Mucosa of gallbladder (tissue), 1 donor: ENCODE measurements at regions not wholly inside any gene's neighbourhood (a gene's known extent, or its start where the extent isn't known, plus 50 kb on each side); places are given as distances from the start of the nearest gene placed in this dataset.

Source experiments
- DNase-seq: peaks from one replicate; pipeline ENCODE4 v3.0.0-alpha.2; 2020; ENCODE audit warnings: low spot score
- donor health status: DM: no; HTN: no; CAD: no.

- DNase-seq = no peak
These were observed 234.7 kb upstream of the CSF3R start for GRCh38 chr1:36717431-36717830.

- no peak for DNase-seq
These were observed 233.1 kb upstream of the CSF3R start for GRCh38 chr1:36715797-36716196.

GRCh38 chr1:36714301-36714700 is 231.6 kb upstream of the CSF3R start:
- no peak for DNase-seq

GRCh38 chr1:36711480-36711879 is 228.8 kb upstream of the CSF3R start:
- no peak for DNase-seq

- DNase-seq = no peak
These were observed 228.2 kb upstream of the CSF3R start for GRCh38 chr1:36710951-36711350.

- no peak for DNase-seq
These were observed 227.3 kb upstream of the CSF3R start for GRCh38 chr1:36709869-36710481.

GRCh38 chr1:36708587-36708986 is 225.9 kb upstream of the CSF3R start:
- no peak for DNase-seq

- no peak for DNase-seq
These were observed 224.5 kb upstream of the CSF3R start for GRCh38 chr1:36707221-36707620.

- no peak for DNase-seq
These were observed 223.7 kb upstream of the CSF3R start for GRCh38 chr1:36706416-36706815.

GRCh38 chr1:36705629-36706028 is 222.9 kb upstream of the CSF3R start:
- no peak for DNase-seq

- DNase-seq = peak; percentile 80
These were observed 221.0 kb upstream of the CSF3R start for GRCh38 chr1:36703526-36704208.

- DNase-seq = no peak
These were observed 220.2 kb upstream of the CSF3R start for GRCh38 chr1:36702963-36703362.

- no peak for DNase-seq
These were observed 216.6 kb upstream of the CSF3R start for GRCh38 chr1:36699113-36699911.

GRCh38 chr1:36697836-36698605 is 215.3 kb upstream of the CSF3R start:
- no peak for DNase-seq

- DNase-seq = no peak
These were observed 213.7 kb upstream of the CSF3R start for GRCh38 chr1:36696261-36696940.

GRCh38 chr1:36693603-36694002 is 210.9 kb upstream of the CSF3R start:
- no peak for DNase-seq

- no peak for DNase-seq
These were observed 210.4 kb upstream of the CSF3R start for GRCh38 chr1:36693161-36693525.

- no peak for DNase-seq
These were observed 209.9 kb upstream of the CSF3R start for GRCh38 chr1:36692465-36693160.

- DNase-seq = no peak
These were observed 208.7 kb upstream of the CSF3R start for GRCh38 chr1:36691374-36691773.

- DNase-seq = no peak
These were observed 207.3 kb upstream of the CSF3R start for GRCh38 chr1:36689992-36690391.

GRCh38 chr1:36687312-36687711 is 204.6 kb upstream of the CSF3R start:
- no peak for DNase-seq
